ENCODE measurements at regions not wholly inside any gene's neighbourhood (a gene's known extent, or its start where the extent isn't known, plus 50 kb on each side); places are given as distances from the start of the nearest gene placed in this dataset.

DNA sequence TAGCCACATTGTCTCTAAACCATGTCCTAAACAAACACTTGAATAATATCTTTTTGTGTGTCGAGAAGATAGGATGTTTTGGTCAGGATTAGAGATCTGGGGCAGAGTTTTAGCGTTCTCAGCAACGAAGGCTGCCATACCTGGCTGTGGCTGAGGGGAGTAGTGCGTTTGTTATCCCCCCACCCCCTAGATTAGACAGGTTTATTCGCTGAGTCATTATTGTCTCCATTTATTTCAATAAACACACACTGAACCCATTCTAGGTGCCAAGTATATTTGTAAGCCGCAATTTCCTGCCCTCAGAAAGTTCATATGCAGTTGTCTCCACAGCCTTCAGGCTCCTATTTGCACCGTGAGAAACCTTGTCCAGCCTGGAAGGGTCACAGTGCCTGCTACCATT lies 1684.8 kb upstream of the TENM3 start:
- no peak overlapping the region for H3K4me3 ChIP-seq (ENCODE audit: low read length in 3 of 3)
- no peaks in the 10 kb centered on the region for H3K27me3 ChIP-seq (ENCODE audit: control insufficient read depth in 3 of 3, insufficient read depth in 3 of 3, low read length in 3 of 3)
- no peak overlapping the region for H3K9ac ChIP-seq (ENCODE audit: low read depth in 1 of 3, low read length in 3 of 3)
- H3K36me3 ChIP-seq (ENCODE audit: control insufficient read depth in 3 of 3, insufficient read depth in 3 of 3, low read length in 3 of 3) = no peaks in the 10 kb centered on the region
- H3K9me3 ChIP-seq (ENCODE audit: control insufficient read depth in 3 of 3, low read length in 3 of 3) = no peaks in the 10 kb centered on the region
- no peak overlapping the region for H3K27ac ChIP-seq (ENCODE audit: low read depth, low read length)
- no peaks in the 10 kb centered on the region for H3K4me1 ChIP-seq (ENCODE audit: control insufficient read depth in 3 of 3, insufficient read depth in 3 of 3, low read length in 3 of 3)

DNA sequence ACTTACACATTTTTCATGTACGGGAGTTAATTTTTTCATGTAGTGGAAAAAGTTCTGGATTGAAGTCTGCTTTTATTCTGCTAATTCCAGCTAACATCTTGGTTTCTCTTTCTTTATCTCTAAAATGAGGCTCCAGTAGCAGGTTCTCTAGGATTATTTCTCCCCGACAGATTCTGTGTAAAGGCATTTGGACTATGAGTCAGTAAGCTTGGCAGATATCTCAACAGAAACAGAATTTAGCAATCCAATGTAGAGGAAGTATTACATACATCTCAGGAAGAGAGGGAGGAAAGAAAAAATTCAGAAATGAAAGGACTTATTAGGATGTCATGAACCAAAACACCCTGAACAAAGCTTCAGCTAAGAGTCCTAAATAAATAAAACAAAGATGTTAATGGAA lies 1682.3 kb upstream of the TENM3 start:
- Histone ChIP-seq H3K27ac (ENCODE audit: low read depth, low read length) (no peak overlapping the region), H3K4me3 (ENCODE audit: low read length in 3 of 3) (no peak overlapping the region), H3K9ac (ENCODE audit: low read depth in 1 of 3, low read length in 3 of 3) (no peak overlapping the region), H3K9me3 (ENCODE audit: control insufficient read depth in 3 of 3, low read length in 3 of 3) (no peaks in the 10 kb centered on the region), H3K36me3 (ENCODE audit: control insufficient read depth in 3 of 3, insufficient read depth in 3 of 3, low read length in 3 of 3) (no peaks in the 10 kb centered on the region), H3K27me3 (ENCODE audit: control insufficient read depth in 3 of 3, insufficient read depth in 3 of 3, low read length in 3 of 3) (no peaks in the 10 kb centered on the region), H3K4me1 (ENCODE audit: control insufficient read depth in 3 of 3, insufficient read depth in 3 of 3, low read length in 3 of 3) (no peaks in the 10 kb centered on the region)

DNA sequence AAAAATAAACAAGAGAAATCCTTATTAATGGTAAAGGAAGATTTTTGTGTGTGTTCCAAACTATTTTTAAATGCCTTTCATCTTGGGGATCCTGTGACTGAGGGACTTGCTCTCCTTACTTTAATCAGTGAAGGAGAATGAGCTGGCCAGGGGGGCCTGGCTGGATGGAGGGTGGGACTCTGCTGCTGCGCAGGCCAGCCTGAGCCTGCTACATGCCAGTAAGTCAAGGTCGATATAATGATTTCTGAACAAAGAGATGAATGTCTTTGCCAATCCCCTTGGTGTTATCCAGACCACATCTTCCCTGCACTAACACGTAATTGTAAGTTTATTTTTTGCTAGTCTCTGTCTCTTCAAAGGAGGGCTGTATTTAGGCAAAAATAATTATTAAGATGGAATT lies 1679.2 kb upstream of the TENM3 start:
- Histone ChIP-seq H3K9ac (ENCODE audit: low read depth in 1 of 3, low read length in 3 of 3) (no peak overlapping the region), H3K27me3 (ENCODE audit: control insufficient read depth in 3 of 3, insufficient read depth in 3 of 3, low read length in 3 of 3) (no peaks in the 10 kb centered on the region), H3K4me1 (ENCODE audit: control insufficient read depth in 3 of 3, insufficient read depth in 3 of 3, low read length in 3 of 3) (no peaks in the 10 kb centered on the region), H3K9me3 (ENCODE audit: control insufficient read depth in 3 of 3, low read length in 3 of 3) (peaks cover 0 to 7% (median 0%) of the 10 kb centered on the region in 3 donors), H3K4me3 (ENCODE audit: low read length in 3 of 3) (no peak overlapping the region), H3K27ac (ENCODE audit: low read depth, low read length) (no peak overlapping the region), H3K36me3 (ENCODE audit: control insufficient read depth in 3 of 3, insufficient read depth in 3 of 3, low read length in 3 of 3) (no peaks in the 10 kb centered on the region)

DNA sequence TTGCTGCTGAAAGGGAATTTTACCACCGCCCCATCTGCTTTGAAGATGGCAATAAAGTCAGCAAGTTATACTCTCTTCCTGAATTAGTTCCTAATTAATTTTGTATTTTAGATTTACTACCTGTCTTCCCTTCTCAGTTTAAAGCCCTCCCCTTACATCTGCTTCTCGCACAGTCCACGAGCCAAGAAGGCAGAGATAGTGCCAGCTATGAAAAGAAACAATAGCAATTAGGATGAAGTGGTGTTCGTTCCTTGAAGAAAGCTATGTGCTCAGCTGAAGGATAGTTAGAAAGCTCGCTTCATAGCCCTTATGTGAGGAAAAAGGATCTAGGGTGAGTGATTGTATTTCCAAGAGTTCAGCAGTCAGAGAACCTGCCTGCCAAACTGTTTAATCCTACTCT lies 1678.8 kb upstream of the TENM3 start:
- H3K36me3 ChIP-seq (ENCODE audit: control insufficient read depth in 3 of 3, insufficient read depth in 3 of 3, low read length in 3 of 3) = no peaks in the 10 kb centered on the region
- peaks cover 0 to 7% (median 0%) of the 10 kb centered on the region in 3 donors for H3K9me3 ChIP-seq (ENCODE audit: control insufficient read depth in 3 of 3, low read length in 3 of 3)
- H3K27me3 ChIP-seq (ENCODE audit: control insufficient read depth in 3 of 3, insufficient read depth in 3 of 3, low read length in 3 of 3) = no peaks in the 10 kb centered on the region
- no peak overlapping the region for H3K4me3 ChIP-seq (ENCODE audit: low read length in 3 of 3)
- no peak overlapping the region for H3K27ac ChIP-seq (ENCODE audit: low read depth, low read length)
- no peak overlapping the region for H3K9ac ChIP-seq (ENCODE audit: low read depth in 1 of 3, low read length in 3 of 3)
- no peaks in the 10 kb centered on the region for H3K4me1 ChIP-seq (ENCODE audit: control insufficient read depth in 3 of 3, insufficient read depth in 3 of 3, low read length in 3 of 3)

DNA sequence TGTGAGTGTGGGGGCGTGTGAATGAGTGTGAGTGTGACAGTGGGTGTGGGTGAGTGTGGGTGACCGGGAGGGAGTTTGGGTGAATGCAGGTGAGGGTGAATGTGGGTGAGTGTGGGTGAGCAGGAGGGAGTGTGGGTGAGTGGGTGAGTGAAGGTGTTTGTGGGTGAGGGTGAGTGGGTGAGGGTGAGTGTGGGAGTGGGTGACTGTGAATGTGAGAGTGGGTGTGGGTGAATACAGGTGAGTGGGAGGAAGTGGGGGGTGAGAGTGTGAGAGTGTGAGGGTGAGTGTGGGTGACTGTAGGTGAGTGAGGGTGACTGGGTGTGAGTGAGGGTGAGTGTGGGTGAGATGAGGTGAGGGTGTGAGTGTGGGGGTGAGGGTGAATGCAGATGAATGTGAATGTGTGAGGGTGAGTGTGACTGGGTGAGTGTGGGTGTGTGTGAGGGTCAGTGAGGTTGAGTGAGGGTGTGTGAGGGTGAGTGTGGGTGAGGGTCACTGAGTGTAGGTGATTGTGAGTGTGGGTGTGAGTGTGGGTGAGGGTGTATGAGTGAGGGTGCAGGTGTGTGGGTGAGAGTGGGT lies 1677.3 kb upstream of the TENM3 start:
- H3K9me3 ChIP-seq (ENCODE audit: control insufficient read depth in 3 of 3, low read length in 3 of 3) = peaks cover 0 to 7% (median 0%) of the 10 kb centered on the region in 3 donors
- no peaks in the 10 kb centered on the region for H3K36me3 ChIP-seq (ENCODE audit: control insufficient read depth in 3 of 3, insufficient read depth in 3 of 3, low read length in 3 of 3)
- no peak overlapping the region for H3K4me3 ChIP-seq (ENCODE audit: low read length in 3 of 3)
- no peak overlapping the region for H3K9ac ChIP-seq (ENCODE audit: low read depth in 1 of 3, low read length in 3 of 3)
- H3K4me1 ChIP-seq (ENCODE audit: control insufficient read depth in 3 of 3, insufficient read depth in 3 of 3, low read length in 3 of 3) = no peaks in the 10 kb centered on the region
- no peak overlapping the region for H3K27ac ChIP-seq (ENCODE audit: low read depth, low read length)
- no peaks in the 10 kb centered on the region for H3K27me3 ChIP-seq (ENCODE audit: control insufficient read depth in 3 of 3, insufficient read depth in 3 of 3, low read length in 3 of 3)

DNA sequence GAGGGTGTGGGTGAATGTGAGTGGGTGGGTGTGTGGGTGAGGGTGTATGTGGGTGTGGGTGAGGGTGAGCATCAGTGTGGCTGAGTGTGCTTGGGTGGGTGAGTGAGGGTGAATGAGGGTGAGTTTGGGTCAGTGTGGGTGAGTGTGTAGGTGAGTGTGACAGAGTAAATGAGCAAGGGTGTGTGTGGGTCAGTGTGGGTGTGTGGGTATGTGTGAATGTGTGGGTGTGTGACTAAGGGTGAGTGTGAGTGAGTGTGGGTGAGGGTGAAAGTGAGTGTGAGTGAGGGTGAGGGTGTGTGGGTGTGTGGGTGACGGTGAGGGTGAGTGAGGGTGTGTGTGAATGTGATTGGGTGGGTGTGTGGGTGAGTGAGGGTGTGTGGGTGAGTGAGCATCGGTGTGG lies 1676.7 kb upstream of the TENM3 start:
- H3K4me3 ChIP-seq (ENCODE audit: low read length in 3 of 3) = no peak overlapping the region
- H3K27ac ChIP-seq (ENCODE audit: low read depth, low read length) = no peak overlapping the region
- no peak overlapping the region for H3K9ac ChIP-seq (ENCODE audit: low read depth in 1 of 3, low read length in 3 of 3)
- no peaks in the 10 kb centered on the region for H3K27me3 ChIP-seq (ENCODE audit: control insufficient read depth in 3 of 3, insufficient read depth in 3 of 3, low read length in 3 of 3)
- no peaks in the 10 kb centered on the region for H3K36me3 ChIP-seq (ENCODE audit: control insufficient read depth in 3 of 3, insufficient read depth in 3 of 3, low read length in 3 of 3)
- H3K9me3 ChIP-seq (ENCODE audit: control insufficient read depth in 3 of 3, low read length in 3 of 3) = peaks cover 0 to 7% (median 0%) of the 10 kb centered on the region in 3 donors
- H3K4me1 ChIP-seq (ENCODE audit: control insufficient read depth in 3 of 3, insufficient read depth in 3 of 3, low read length in 3 of 3) = no peaks in the 10 kb centered on the region

DNA sequence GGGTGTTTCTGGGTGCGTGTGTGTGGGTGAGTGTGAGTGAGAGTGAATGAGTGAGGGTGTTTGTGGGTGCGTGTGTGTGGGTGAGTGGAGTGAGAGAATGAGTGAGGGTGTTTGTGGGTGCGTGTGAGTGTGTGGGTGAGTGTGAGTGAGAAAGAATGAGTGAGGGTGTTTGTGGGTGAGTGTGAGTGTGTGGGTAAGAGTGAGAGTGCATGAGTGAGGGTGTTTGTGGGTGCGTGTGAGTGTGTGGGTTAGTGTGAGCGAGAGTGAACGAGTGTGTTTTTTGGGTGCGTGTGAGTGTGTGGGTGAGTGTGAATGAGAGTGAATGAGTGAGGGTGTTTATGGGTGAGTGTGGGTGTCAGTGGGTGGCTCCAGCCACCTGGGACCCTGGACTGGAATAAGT lies 1676.1 kb upstream of the TENM3 start:
- Histone ChIP-seq H3K27me3 (ENCODE audit: control insufficient read depth in 3 of 3, insufficient read depth in 3 of 3, low read length in 3 of 3) (no peaks in the 10 kb centered on the region), H3K4me1 (ENCODE audit: control insufficient read depth in 3 of 3, insufficient read depth in 3 of 3, low read length in 3 of 3) (no peaks in the 10 kb centered on the region), H3K9ac (ENCODE audit: low read depth in 1 of 3, low read length in 3 of 3) (no peak overlapping the region), H3K9me3 (ENCODE audit: control insufficient read depth in 3 of 3, low read length in 3 of 3) (peaks cover 0 to 7% (median 0%) of the 10 kb centered on the region in 3 donors), H3K36me3 (ENCODE audit: control insufficient read depth in 3 of 3, insufficient read depth in 3 of 3, low read length in 3 of 3) (no peaks in the 10 kb centered on the region), H3K27ac (ENCODE audit: low read depth, low read length) (no peak overlapping the region), H3K4me3 (ENCODE audit: low read length in 3 of 3) (no peak overlapping the region)

DNA sequence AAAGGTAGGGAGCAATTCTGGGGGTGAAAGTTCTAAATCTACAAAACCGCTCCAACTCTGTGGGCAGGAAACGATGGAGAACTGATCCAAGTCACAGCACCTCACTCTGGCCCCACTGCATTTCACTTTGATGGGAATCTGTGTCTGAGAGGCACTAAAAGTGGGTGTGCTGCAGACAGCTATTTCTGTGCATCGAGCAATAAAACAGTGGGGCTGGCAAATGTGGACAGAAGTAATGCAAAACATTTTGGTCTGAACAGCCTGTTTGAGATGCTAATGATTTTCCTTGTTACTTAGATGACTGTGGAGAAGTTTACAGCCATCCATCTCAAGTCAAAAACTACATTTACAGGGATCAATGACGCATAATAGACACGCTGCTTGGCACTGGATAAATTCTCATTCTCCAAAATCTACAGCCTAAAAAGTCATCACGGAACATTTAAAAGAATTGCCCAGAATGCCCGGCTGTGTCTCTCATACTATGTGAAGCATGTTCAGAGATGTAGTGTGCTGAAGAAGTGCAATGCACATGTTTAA lies 1671.6 kb upstream of the TENM3 start:
- Histone ChIP-seq H3K27me3 (ENCODE audit: control insufficient read depth in 3 of 3, insufficient read depth in 3 of 3, low read length in 3 of 3) (no peaks in the 10 kb centered on the region), H3K4me1 (ENCODE audit: control insufficient read depth in 3 of 3, insufficient read depth in 3 of 3, low read length in 3 of 3) (no peaks in the 10 kb centered on the region), H3K36me3 (ENCODE audit: control insufficient read depth in 3 of 3, insufficient read depth in 3 of 3, low read length in 3 of 3) (no peaks in the 10 kb centered on the region), H3K4me3 (ENCODE audit: low read length in 3 of 3) (no peak overlapping the region), H3K9me3 (ENCODE audit: control insufficient read depth in 3 of 3, low read length in 3 of 3) (peaks cover 0 to 5% (median 2%) of the 10 kb centered on the region in 3 donors), H3K9ac (ENCODE audit: low read depth in 1 of 3, low read length in 3 of 3) (no peak overlapping the region), H3K27ac (ENCODE audit: low read depth, low read length) (no peak overlapping the region)

DNA sequence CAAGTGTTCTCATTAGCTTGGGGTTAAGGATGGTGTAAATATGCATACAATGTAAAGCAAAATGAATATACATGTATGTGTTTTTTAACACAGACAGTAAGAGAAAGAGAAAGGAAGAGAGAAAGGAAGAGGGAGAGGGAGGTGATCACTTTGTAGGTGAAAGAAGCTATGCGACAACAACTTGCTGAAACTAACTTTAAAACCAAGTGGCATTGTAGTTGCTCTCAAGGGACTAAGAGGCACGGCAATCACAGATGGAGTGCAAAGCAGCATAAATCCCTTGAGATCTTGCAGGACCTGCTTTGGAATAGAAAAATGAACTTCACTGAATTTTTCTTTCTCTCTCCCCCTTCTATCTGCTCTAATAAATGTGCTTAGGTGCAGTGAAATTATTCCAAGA lies 1665.0 kb upstream of the TENM3 start:
- no peaks in the 10 kb centered on the region for H3K27me3 ChIP-seq (ENCODE audit: control insufficient read depth in 3 of 3, insufficient read depth in 3 of 3, low read length in 3 of 3)
- peaks cover 0 to 2% (median 0%) of the 10 kb centered on the region in 3 donors for H3K9me3 ChIP-seq (ENCODE audit: control insufficient read depth in 3 of 3, low read length in 3 of 3)

DNA sequence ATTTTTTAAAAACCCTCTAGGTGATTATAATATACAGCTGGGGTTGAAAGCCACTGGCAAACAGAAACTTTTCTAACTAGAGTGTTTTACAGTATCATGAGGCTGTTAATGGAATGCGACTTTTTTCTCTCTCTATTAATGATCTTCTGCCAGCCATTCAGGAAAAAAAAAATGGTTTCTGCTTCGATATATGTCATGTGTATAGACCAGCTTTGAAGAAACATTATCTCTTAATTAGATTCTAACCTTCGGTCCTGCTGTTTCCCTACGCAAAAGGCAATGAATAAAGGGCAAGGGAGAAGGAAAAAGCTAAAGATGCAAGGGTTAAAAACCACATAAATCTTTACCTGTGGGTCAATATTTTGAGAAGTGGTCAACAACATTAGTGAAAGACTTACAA lies 1662.1 kb upstream of the TENM3 start:
- Histone ChIP-seq H3K4me3 (ENCODE audit: low read length in 3 of 3) (no peak overlapping the region), H3K36me3 (ENCODE audit: control insufficient read depth in 3 of 3, insufficient read depth in 3 of 3, low read length in 3 of 3) (no peaks in the 10 kb centered on the region), H3K9me3 (ENCODE audit: control insufficient read depth in 3 of 3, low read length in 3 of 3) (no peaks in the 10 kb centered on the region), H3K4me1 (ENCODE audit: control insufficient read depth in 3 of 3, insufficient read depth in 3 of 3, low read length in 3 of 3) (no peaks in the 10 kb centered on the region), H3K27ac (ENCODE audit: low read depth, low read length) (no peak overlapping the region), H3K9ac (ENCODE audit: low read depth in 1 of 3, low read length in 3 of 3) (no peak overlapping the region), H3K27me3 (ENCODE audit: control insufficient read depth in 3 of 3, insufficient read depth in 3 of 3, low read length in 3 of 3) (no peaks in the 10 kb centered on the region)

More for the DNA sequence above, 1665.0 kb upstream of the TENM3 start:
- H3K27ac ChIP-seq (ENCODE audit: low read depth, low read length) = no peak overlapping the region
- H3K4me1 ChIP-seq (ENCODE audit: control insufficient read depth in 3 of 3, insufficient read depth in 3 of 3, low read length in 3 of 3) = no peaks in the 10 kb centered on the region
- no peak overlapping the region for H3K4me3 ChIP-seq (ENCODE audit: low read length in 3 of 3)
- H3K9ac ChIP-seq (ENCODE audit: low read depth in 1 of 3, low read length in 3 of 3) = no peak overlapping the region
- no peaks in the 10 kb centered on the region for H3K36me3 ChIP-seq (ENCODE audit: control insufficient read depth in 3 of 3, insufficient read depth in 3 of 3, low read length in 3 of 3)

Measured in skeletal muscle tissue (tissue), 3 donors.